HEK293T (cell line): ENCODE measurements at regions not wholly inside any gene's neighbourhood (a gene's known extent, or its start where the extent isn't known, plus 50 kb on each side); places are given as distances from the start of the nearest gene placed in this dataset.

Source experiments
- ARNT ChIP-seq: fragments of 450-650 bp; IDR thresholded peaks from 2 replicates; pipeline ENCODE4 v1.6.1; 2017; ENCODE audit warnings: mild to moderate bottlenecking
- BHLHE40 ChIP-seq: fragments of 450-650 bp; IDR thresholded peaks from 2 replicates; pipeline ENCODE4 v1.6.1; 2016; ENCODE audit warnings: mild to moderate bottlenecking, moderate library complexity, borderline replicate concordance
- CTBP1 ChIP-seq: fragments of 450-650 bp; IDR thresholded peaks from 2 replicates; pipeline ENCODE4 v1.6.1; 2016; ENCODE audit warnings: borderline replicate concordance
- ELF4 ChIP-seq: fragments of 450-650 bp; IDR thresholded peaks from 2 replicates; pipeline ENCODE4 v1.6.1; 2017; ENCODE audit warnings: antibody characterized with exemption
- FOXK2 ChIP-seq: fragments of 450-650 bp; IDR thresholded peaks from 2 replicates; pipeline ENCODE4 v1.6.1; 2016; ENCODE audit warnings: mild to moderate bottlenecking
- FOXM1 ChIP-seq: fragments of 450-650 bp; IDR thresholded peaks from 2 replicates; pipeline ENCODE4 v1.6.1; 2017; ENCODE audit warnings: mild to moderate bottlenecking, borderline replicate concordance
- HDGF ChIP-seq: fragments of 450-650 bp; IDR thresholded peaks from 2 replicates; pipeline ENCODE4 v1.6.1; 2017; ENCODE audit warnings: antibody characterized with exemption, borderline replicate concordance
- SP1 ChIP-seq: fragments of 450-650 bp; IDR thresholded peaks from 2 replicates; pipeline ENCODE4 v1.6.1; 2017
- TARDBP ChIP-seq: fragments of 450-650 bp; IDR thresholded peaks from 2 replicates; pipeline ENCODE4 v1.6.1; 2016
- ZNF384 ChIP-seq: fragments of 450-650 bp; IDR thresholded peaks from 2 replicates; pipeline ENCODE4 v1.6.1; 2016
- TF ChIP-seq, protein P1 (sequence below): fragments of 450-650 bp; IDR thresholded peaks from 2 replicates; pipeline ENCODE4 v1.6.1; 2016

DNA sequence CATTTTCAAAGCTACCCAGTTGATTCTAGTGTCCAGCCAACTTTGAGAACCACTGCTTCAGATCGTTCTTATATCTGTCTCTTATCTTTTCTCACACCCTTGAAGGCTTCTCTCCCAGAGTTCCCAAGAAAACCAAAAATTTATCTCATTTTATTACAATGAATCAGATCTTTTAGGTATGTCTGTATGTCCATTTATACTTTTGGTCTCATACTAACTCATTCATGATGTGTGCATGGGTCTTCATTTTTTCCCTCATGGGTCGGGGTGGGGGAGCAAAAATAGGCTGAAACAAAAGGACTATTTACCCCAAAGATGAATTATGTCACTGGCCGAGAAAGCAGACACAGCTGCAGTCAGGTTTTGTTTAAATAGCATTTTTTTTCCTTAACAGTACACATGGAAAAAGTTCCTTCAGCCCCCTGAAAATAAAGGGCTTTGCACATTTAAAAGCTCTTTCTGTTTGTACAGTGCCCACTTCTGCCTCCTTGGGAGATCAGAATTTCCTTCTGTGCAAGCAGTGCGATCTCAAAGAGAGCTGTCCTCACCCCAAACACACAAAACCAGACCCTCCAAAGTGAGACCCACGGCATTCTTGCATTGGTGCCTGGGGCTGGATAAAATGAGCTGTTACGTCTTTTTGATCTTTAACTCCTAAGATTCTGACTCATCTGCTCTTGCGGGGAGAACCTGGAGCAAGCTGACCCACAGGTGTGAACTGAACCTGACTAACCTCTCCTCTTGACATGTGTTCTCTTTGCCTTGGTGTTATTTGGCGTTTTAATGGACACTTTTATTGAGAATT is 251.2 kb upstream of the ELAC2 start:
- no peak for TF ChIP-seq BHLHE40
- TF ChIP-seq SP1, result no peak
- TF ChIP-seq FOXM1, result no peak
- TF ChIP-seq TARDBP, result no peak
- no peak for TF ChIP-seq HDGF
- no peak for TF ChIP-seq ARNT
- no peak for TF ChIP-seq FOXK2
- TF ChIP-seq CTBP1, result no peak
- TF ChIP-seq, protein P1, sequence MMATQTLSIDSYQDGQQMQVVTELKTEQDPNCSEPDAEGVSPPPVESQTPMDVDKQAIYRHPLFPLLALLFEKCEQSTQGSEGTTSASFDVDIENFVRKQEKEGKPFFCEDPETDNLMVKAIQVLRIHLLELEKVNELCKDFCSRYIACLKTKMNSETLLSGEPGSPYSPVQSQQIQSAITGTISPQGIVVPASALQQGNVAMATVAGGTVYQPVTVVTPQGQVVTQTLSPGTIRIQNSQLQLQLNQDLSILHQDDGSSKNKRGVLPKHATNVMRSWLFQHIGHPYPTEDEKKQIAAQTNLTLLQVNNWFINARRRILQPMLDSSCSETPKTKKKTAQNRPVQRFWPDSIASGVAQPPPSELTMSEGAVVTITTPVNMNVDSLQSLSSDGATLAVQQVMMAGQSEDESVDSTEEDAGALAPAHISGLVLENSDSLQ, result no peak
- TF ChIP-seq ZNF384, result no peak
- TF ChIP-seq ELF4, result no peak
